Thyroid gland (tissue), 4 donors: ENCODE measurements at regions not wholly inside any gene's neighbourhood (a gene's known extent, or its start where the extent isn't known, plus 50 kb on each side); places are given as distances from the start of the nearest gene placed in this dataset.

ENCODE experiments used
- POLR2A ChIP-seq, 2 donors: fragments of 450-650 bp; IDR thresholded peaks; one replicate each; pipeline ENCODE4 v1.6.1; 2017; ENCODE audit warnings: antibody characterized with exemption in 2 of 2, mild to moderate bottlenecking in 2 of 2, moderate library complexity in 1 of 2
- TF ChIP-seq, protein P1 (sequence below), 6 experiments: fragments of 200-600 bp in 3 of 6; fragments of 450-650 bp in 3 of 6; sonication (generic) in 3 of 6; IDR thresholded peaks; one replicate each; pipeline ENCODE4 v1.5.1; 2016 to 2019; ENCODE audit warnings: antibody characterized with exemption in 6 of 6, mild to moderate bottlenecking in 2 of 6, inconsistent platforms in 1 of 6, moderate library complexity in 1 of 6

- TF ChIP-seq, protein P1, sequence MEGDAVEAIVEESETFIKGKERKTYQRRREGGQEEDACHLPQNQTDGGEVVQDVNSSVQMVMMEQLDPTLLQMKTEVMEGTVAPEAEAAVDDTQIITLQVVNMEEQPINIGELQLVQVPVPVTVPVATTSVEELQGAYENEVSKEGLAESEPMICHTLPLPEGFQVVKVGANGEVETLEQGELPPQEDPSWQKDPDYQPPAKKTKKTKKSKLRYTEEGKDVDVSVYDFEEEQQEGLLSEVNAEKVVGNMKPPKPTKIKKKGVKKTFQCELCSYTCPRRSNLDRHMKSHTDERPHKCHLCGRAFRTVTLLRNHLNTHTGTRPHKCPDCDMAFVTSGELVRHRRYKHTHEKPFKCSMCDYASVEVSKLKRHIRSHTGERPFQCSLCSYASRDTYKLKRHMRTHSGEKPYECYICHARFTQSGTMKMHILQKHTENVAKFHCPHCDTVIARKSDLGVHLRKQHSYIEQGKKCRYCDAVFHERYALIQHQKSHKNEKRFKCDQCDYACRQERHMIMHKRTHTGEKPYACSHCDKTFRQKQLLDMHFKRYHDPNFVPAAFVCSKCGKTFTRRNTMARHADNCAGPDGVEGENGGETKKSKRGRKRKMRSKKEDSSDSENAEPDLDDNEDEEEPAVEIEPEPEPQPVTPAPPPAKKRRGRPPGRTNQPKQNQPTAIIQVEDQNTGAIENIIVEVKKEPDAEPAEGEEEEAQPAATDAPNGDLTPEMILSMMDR (IDR thresholded peaks at IDR 0.05): no peak
- no peak for TF ChIP-seq POLR2A (IDR thresholded peaks at IDR 0.05)
Measured at GRCh38 chr15:62951481-62951880, 91.1 kb upstream of the TPM1 start.
